Activated T-cell treated with anti-CD3 and anti-CD28 coated beads for 48 hours (primary cell): ENCODE measurements at regions not wholly inside any gene's neighbourhood (a gene's known extent, or its start where the extent isn't known, plus 50 kb on each side); places are given as distances from the start of the nearest gene placed in this dataset.
"Not testable (repeated sequence)": the region's sequence is repeated elsewhere in the genome, so short reads cannot be mapped to it uniquely, and the experiment has no call there.

Source experiments
- DNase-seq: peaks from one replicate; pipeline ENCODE4 v3.0.0-alpha.2; 2020; ENCODE audit warnings: low read depth

DNA sequence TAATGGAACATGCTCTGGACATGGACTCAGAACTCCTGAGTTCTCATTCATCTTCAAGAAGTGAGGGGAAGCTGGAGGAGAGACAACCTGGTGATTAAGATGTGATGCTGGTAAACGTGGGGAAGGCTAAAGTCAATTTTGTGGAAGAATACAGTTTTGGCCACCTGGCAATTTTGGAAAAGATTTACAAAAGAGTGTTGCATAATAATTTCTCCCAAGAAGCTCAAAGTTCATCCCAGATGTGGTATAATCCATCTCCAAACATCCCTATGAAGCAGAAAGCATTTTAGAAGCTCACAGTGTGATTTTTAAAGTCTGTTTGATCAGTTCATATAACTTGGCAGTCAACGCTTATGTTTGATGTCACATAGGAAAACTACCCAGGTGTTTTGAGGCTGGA, 208.7 kb downstream of the LMX1A start:
- DNase-seq, result no peak

DNA sequence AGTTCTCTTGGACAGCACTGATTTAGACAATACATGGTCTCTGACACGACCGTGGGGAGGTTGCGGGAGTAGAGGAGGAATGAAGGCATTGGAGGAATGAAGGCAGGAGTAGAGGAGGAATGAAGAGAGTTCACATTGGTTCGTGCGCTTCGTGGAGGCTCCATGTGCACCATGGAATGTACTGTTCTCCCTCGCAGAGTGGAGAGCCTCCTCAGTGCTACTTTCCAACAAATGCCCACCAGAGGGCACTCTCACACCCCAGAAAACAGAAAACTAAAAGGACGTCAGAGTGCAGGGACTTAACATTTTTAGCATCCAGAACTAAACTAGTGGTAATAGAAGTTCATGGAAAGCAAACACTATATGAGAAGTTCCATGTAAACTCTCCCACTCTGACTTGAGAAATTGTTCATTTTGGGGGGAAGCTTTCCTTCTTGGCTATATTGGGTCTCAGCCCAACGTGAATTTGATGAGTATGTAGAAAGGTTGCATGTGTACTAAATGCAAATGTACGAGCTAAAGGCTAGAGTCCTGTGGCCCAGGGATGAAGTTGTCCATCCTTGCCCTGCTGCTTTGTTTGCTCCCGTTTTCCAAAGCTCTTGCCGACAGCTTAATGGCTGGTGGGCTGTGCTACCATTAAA, 211.6 kb downstream of the LMX1A start:
- DNase-seq, result peak; percentile 23

DNA sequence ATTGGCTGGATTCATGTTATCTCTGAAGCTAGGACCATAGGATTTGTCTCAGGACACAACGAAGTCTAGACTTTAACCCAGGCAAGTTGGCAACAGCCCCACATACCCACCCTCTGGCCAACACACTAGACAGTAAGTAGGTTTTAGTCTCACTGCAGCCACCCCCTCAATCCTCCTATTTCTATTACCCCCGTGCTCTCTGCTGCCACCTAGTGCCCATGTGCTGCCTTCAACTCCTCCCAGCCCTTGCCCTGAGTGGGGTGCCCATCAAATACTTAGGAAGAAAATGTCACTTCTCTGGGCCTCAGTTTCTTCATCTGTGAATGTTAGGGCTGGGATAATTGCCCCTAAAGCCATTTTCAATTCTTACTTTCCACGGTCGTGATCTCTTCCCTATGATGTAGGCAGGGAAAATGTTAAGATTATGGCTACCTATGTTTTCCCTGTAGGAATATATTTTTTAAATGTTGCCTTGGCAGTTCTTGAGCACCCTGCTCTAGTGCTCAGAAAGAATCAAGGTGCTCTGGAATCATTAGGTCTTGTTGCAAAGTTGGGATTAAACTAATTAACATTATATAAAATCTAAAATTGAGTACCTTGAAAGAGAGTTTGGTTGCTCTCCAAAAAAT, 213.0 kb downstream of the LMX1A start:
- DNase-seq, result peak; percentile 2

DNA sequence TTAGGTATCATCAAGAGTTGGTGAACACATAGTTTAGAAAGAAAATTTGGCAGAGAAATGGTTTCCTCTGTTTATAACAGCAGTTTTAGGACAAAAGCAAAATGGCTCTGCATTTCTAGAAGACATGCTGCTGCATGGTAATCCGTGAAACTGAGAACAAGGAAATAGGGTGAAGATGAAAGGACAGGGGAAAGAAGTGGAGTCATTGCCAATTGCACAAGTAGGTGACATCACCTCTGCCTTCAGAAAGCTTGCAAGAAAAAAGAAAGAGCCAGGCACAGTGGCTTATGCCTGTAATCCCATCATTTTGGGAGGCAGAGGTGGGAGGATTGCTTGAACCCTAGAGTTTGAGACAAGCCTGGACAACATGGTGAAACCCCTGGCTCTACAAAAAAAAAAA, 217.6 kb downstream of the LMX1A start:
- DNase-seq, result no peak

DNA sequence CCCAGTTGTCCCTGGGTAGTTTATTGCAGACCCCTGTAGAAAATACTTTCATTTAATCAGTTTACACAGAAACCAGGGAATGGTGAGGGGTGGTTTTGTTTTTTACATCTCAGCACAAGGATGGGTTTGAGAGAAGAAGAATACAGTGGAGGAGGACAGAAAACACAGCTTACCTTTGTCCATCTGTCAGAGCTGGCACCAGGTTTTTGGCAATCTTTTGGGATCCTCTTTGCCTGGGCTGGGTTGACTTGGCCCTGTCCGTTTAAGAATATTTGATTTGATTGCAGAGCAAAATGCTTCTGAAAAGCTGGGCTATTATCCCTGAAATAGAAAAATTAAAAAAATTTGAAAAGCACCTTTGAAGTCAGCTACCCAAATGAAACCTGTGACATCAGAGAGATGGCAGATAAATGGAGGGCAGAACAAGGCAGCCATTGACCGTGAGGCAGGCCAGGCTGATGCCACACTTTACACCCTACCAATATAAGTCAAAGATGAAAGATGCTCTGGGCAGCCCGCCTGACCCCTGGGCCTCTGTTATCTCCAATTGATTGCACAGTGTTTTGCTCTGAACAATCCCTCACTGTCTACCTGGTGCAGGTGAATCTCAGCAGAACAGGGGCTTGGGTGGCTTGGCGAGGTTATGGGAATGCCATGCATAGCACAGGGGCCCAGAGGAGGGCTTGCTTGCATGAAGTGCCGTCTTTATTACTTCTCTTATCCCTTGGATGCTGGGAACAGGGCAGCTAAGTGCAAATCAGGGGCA, 218.8 kb downstream of the LMX1A start:
- DNase-seq, result no peak

DNA sequence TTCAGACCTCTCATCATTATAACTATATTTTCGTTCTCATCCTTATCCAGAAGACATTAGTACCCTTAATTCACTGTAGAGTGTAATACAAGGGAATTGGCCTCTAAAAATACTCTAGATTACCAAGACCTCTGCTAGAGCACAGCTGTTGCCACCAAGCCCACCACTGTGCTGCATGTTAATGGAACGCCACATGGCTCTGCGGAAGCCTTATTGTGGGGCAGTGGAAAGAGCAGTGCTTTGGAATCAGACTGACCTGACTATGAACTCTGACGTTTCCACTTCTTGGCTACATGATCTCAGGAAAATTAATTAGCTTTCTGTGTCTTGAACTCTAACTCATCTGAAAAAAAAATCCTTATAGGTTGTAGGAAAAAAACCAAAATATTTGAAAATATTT, 222.1 kb downstream of the LMX1A start:
- no peak for DNase-seq

DNA sequence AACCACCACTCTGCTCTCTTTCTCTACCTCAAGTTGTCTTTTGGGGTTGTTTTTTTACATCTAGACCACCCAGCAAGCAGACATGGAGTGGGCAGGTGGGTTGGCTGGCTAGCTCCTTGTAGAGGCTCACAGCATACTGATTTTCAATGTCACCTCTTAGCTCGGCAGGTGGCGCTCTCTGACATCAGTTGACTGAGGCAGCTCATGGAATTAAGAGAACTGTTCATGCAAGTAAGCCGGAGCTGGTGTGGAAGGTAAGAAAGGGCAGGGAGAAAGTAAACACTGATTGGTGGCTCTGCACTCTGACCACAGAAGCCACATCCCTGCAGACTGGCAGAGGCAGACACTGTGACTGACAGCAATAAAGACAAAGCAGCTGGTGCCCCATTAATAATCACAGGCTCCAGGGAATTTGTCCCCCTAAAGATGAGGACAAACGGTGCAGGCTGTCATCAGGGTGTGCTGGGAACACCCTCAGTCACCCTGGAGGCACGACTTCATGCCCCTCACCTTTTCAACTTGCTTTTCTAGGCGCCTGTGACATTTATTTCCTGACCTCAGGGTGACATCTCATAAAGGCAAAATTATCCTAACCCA, 226.8 kb downstream of the LMX1A start:
- peak; percentile 21 for DNase-seq

DNA sequence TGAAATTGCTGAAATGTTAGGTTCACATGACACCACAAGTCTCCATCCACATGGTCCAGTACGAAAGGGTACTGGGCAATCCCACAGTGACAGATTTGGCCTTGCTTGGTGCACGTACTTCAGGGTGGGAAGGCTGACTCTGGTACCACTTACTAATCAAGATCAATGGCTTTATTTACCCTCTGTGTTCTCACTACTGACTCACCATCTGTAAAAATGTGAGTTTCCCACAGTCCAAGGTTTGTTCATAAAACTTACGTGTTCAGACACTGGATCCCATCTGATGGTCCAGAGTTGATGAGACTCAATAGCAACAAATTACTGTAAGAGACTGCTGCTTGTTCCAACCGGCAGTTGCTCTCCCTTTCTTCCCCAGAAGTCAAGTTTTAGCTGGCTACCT, 231.7 kb downstream of the LMX1A start:
- DNase-seq, result no peak

DNA sequence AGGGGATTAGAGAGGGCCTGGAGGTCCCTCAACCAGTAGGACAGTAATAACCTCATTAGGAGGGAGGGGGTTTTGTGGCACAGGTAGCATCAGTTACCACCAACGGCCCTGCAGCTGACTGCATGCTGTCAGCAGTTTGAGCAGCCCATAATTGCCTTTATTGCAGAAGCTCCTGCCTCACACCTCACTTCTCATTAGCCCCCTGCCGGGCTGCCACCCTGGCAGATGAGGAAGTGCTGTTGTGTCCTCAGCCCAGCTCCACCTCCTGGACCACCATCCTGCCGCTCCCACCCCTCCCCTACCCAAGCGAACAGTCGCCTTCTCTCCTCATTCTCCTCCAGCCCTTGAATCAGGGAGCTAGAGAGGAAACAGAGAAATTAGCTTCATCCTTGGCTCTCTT, 237.4 kb downstream of the LMX1A start:
- no peak for DNase-seq

DNA sequence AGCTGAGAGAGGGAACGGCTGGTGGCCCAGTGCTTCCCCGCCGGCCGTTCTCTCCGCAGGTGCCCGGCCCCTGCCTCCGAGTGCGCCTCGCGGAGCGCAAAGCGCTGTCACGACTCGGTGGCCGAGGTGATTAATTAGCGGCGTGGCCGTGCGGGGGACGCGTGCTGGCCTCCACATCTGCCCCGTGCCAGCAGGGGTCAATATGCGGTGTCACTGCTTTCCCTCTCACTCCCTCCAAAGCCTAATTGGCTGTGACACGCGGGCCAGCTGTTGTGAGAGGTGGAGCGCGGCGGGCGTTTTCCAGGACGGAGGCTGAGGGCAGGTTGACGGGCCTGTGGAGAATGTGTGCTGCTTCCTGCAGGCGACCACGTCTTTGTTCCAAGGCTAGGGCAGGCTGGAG, 239.0 kb downstream of the LMX1A start:
- no peak for DNase-seq

DNA sequence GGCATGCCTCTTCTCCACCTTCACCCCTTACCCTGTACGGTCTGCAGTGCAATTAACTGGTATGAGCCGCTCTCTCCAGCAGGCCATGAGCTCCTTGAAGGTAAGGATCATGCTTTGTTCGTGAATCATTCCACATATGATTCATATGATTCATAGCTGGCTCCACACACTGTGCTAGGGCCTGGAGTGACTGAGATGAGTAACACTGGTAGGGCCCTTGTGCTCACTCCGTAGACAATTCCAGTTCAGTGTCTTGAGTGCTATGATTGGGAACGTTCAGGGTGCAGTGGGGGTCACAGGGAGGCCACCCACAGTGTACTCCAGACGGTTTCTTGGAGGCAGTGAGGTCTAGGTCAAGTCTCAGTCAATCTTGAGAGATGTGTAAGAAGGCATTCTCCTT, 239.8 kb downstream of the LMX1A start:
- no peak for DNase-seq

DNA sequence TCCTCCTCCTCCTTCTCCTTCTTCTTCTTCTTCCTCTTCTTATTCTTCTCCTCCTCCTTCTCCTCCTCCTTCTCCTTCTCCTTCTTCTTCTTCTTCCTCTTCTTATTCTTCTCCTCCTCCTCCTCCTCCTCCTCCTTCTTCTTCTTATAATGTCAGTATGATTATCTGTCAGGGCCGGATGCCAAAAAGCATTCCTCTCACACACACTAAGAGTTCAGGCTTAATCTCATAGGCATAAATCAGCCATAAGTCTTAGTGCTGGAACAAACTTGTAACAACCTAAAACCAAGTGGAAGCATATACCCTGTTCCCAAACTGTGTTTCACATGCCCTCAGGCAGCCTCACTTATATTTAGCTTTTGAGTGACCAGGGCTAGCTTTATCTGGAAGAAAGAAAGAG, 240.3 kb downstream of the LMX1A start:
- DNase-seq, result no peak

DNA sequence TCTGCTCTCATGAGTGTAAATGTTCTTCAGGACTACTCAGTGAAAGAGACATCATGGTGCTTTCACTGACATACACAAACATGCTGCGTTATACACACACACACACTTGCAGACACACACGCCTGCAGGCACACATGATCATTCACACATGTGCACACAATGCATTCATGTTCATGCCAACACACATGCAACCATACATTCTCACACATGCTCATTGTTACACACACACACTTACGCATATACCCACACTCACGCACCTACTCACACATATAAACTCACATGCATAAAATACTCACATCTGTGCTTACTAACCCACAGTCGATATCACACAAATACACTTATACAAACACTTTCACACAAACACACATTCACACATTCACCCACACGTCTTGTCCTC, 241.6 kb downstream of the LMX1A start:
- no peak for DNase-seq

DNA sequence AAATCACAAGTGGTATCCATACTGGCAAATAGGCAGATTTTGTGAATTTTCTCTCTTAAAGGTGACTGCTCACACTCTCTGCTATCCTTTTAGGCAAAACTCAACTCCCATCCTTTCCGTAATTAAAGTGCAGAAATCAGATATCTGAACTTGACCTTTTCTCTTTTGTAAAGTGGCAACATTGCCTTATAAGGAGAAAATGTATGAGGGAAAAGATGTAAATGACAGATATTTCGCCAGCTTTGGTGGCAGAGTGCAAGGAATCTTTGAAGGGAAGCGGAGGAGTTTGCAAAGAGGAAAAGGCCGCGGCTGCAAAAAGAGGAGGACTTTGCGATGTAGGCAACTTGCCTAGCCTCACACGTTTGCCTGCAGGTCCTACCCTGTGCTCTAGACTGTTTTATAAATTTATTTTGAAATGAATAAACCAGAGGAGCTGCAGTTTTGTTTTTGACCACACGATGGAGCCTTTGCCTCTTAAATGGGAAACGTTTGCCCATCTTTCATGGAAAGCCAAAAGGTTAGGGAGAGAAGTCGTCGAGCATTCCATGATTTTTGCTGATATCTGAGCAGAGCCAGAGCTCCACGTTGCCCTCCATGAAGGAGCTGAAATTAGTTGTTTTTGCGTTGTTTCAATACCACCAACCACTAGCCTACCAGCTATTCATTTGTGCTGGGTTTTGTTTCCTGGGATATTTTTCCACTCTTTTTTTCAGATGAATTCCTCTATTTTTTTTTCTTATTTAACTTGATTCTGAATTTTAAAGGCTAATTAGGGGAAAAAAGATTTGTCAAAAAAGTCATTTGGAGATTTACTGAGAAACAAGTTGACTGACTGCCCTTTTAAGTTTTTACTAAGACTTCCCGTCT, 242.3 kb downstream of the LMX1A start:
- no peak for DNase-seq

DNA sequence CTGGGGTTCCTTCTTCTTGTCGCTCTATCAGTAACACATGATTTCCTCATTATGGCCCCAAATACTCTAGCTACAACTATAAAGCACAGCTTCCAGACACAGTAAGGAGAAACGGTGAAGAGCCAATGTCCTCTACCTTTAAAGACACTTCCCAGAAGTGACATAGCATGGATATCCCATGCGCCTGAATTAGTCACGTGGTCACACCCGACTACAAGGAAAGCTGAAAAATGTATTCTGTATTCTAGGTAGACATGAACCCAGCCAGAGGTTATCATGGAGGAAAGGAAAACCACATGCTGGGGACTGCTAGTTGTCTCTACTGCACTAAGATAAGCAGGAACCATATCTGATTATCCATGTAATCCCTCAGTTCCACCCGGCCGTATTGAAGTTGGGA, 244.3 kb downstream of the LMX1A start:
- no peak for DNase-seq

DNA sequence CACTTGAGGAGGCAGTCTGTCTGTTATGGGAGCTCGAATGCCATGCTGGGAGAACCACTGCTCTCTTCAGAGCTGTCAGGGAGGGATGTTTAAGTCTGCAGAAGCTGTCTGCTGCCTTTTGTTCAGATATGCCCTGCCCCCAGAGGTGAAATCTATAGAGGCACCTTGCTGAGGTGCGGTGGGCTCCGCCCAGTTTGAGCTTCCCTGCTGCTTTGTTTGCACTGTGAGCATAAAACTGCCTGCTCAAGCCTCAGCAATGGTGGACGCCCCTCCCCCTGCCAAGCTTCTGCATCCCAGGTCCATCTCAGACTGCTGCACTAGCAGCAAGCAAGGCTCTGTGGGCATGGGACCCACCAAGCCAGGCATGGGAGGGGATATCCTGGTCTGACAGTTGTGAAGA, 247.5 kb downstream of the LMX1A start:
- no peak for DNase-seq

DNA sequence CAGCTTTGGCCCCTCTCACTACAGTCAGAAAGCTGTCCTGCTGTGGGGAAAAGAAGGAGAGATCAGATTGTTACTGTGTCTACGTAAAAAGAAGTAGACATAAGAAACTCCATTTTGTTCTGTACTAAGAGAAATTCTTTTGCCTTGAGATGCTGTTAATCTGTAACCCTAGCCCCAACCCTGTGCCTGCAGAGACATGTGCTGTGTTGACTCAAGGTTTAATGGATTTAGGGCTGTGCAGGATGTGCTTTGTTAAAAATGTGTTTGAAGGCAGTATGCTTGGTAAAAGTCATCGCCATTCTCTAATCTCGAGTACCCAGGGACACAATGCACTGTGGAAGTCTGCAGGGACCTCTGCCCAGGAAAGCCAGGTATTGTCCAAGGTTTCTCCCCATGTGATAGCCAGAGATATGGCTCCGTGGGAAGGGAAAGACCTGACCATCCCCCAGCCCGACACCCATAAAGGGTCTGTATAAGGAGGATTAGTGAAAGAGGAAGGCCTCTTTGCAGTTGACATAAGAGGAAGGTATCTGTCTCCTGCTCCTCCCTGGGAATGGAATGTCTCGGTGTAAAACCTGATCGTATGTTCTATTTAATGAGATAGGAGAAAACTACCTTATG, 263.9 kb downstream of the LMX1A start:
- DNase-seq, result not testable (repeated sequence)

DNA sequence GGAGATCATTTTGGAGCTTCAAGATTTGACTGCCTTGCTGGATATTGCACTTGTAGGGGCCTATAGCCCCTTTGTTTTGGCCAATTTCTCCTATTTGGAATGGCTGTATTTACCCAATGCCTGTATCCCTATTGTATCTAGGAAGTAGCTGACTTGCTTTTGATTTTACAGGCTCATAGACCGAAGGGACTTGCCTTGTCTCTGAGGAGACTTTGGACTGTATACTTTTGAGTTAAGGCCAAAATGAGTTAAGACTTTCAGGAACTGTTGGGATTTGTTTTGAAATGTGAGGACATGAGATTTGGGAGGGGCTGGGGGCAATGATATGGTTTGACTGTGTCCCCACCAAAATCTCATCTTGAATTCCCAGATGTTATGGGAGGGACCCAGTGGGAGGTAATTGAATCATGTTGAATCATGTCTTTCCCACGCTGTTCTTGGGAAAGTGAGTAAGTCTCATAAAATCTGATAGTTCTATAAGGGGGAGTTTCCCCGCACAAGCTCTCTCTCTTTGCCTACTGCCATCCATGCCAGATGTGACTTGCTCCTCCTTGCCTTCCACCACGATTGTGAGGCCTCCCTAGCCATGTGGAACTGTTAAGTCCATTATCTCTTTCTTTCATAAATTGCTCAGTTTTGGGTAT, 276.1 kb downstream of the LMX1A start:
- no peak for DNase-seq

DNA sequence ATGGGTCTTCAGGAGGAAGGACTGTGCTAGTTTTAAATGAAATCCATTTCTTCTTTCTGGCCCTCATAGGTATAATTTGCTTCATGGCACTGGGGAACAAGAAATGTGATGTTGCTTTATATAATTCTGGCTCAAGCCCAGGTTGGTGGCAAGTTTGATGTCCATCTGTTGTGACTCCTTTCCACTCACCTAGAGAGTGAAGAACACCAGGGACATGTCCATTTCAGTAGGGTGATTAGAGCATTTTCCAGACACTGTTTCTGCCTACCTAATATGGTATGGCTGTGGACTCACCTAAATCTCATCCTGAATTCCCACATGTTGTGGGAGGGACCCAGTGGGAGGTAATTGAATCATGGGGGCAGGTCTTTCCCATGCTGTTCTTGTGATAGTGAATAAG, 278.1 kb downstream of the LMX1A start:
- no peak for DNase-seq

DNA sequence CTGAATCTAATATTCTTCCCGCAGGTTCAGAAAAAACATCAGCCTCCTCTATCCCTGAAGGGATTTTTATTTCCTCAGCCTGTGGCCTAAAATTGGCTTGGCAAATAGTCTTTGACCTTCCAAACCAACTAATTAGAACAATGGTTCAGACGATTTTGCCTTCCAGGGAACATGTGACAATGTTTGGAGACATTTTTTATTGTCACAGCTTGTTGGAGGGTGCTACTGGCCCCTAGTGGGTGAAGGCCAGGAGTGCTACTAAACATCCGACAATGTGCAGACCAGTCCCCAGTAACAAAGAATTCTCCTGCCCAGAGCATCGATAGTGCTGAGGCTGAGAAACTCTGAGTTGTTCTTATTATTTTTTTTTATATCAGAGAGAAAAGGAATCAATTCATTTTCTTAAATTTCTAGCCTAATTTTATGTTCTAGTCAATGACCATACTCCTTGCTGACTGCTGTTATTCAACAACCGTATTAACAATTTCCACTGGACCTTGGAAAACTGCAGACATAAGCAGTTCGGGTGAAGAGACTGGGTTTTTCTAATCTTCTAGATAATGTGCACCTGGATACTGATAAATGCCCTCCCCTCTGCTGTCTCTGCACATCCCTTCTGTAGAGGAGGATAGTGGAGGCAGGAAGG, 280.7 kb downstream of the LMX1A start:
- no peak for DNase-seq
